ENCODE measurements at regions not wholly inside any gene's neighbourhood (a gene's known extent, or its start where the extent isn't known, plus 50 kb on each side); places are given as distances from the start of the nearest gene placed in this dataset.

GRCh38 chr7:50221433-50221832, 83.1 kb upstream of the IKZF1 start:
- Histone ChIP-seq H3K9me3 (ENCODE audit: low read depth) (no peaks in the 10 kb centered on the region), H3K36me3 (replicated peaks; ENCODE audit: insufficient read depth, low read depth) (no peaks in the 10 kb centered on the region), H3K27ac (no peak overlapping the region), H3K9me2 (replicated peaks; ENCODE audit: insufficient read depth) (no peaks in the 10 kb centered on the region), H3K4me1 (ENCODE audit: insufficient read depth) (no peaks in the 10 kb centered on the region), H3K79me2 (no peaks in the 10 kb centered on the region), H4K20me1 (ENCODE audit: insufficient read depth, poor library complexity, severe bottlenecking) (no peaks in the 10 kb centered on the region), H3K4me2 (no peak overlapping the region), H3K4me3 (no peak overlapping the region), H2AFZ (no peak overlapping the region), H3K27me3 (no peaks in the 10 kb centered on the region)
- TF ChIP-seq CTCF (IDR thresholded peaks at IDR 0.05; ENCODE audit: poor library complexity) = no peak
- TF ChIP-seq EZH2 (IDR thresholded peaks at IDR 0.05; ENCODE audit: borderline replicate concordance) = no peak
- no peak for TF ChIP-seq EZH2phosphoT487 (IDR thresholded peaks at IDR 0.05; ENCODE audit: low read depth, severe bottlenecking, unreplicated experiment)
- DNase-seq (ENCODE audit: low spot score) = no peak

GRCh38 chr7:50221028-50221427, 83.5 kb upstream of the IKZF1 start:
- no peaks in the 10 kb centered on the region for H3K79me2 ChIP-seq
- H3K27me3 ChIP-seq = no peaks in the 10 kb centered on the region
- DNase-seq (ENCODE audit: low spot score) = no peak
- no peak overlapping the region for H3K27ac ChIP-seq
- no peak overlapping the region for H3K4me2 ChIP-seq
- no peaks in the 10 kb centered on the region for H3K4me1 ChIP-seq (ENCODE audit: insufficient read depth)
- H3K9me3 ChIP-seq (ENCODE audit: low read depth) = no peaks in the 10 kb centered on the region
- WGBS (ENCODE audit: low lambda C conversion rate, missing lambda C conversion rate) = 88% methylated on average over 3 of the region's 3 CpGs
- no peaks in the 10 kb centered on the region for H3K36me3 ChIP-seq (replicated peaks; ENCODE audit: insufficient read depth, low read depth)
- no peak overlapping the region for H3K4me3 ChIP-seq
- H2AFZ ChIP-seq = no peak overlapping the region
- no peaks in the 10 kb centered on the region for H4K20me1 ChIP-seq (ENCODE audit: insufficient read depth, poor library complexity, severe bottlenecking)
- H3K9me2 ChIP-seq (replicated peaks; ENCODE audit: insufficient read depth) = no peaks in the 10 kb centered on the region
- TF ChIP-seq EZH2phosphoT487 (IDR thresholded peaks at IDR 0.05; ENCODE audit: low read depth, severe bottlenecking, unreplicated experiment) = no peak
- TF ChIP-seq CTCF (IDR thresholded peaks at IDR 0.05; ENCODE audit: poor library complexity) = no peak
- TF ChIP-seq EZH2 (IDR thresholded peaks at IDR 0.05; ENCODE audit: borderline replicate concordance) = no peak

- no peaks in the 10 kb centered on the region for H3K9me2 ChIP-seq (replicated peaks; ENCODE audit: insufficient read depth)
- H3K4me3 ChIP-seq = no peak overlapping the region
- no peak for TF ChIP-seq EZH2phosphoT487 (IDR thresholded peaks at IDR 0.05; ENCODE audit: low read depth, severe bottlenecking, unreplicated experiment)
- TF ChIP-seq CTCF (IDR thresholded peaks at IDR 0.05; ENCODE audit: poor library complexity) = no peak
- no peak for TF ChIP-seq EZH2 (IDR thresholded peaks at IDR 0.05; ENCODE audit: borderline replicate concordance)
- DNase-seq (ENCODE audit: low spot score) = no peak
- no peaks in the 10 kb centered on the region for H3K79me2 ChIP-seq
- no peaks in the 10 kb centered on the region for H3K27me3 ChIP-seq
- no peaks in the 10 kb centered on the region for H3K9me3 ChIP-seq (ENCODE audit: low read depth)
- H3K27ac ChIP-seq = no peak overlapping the region
- WGBS (ENCODE audit: low lambda C conversion rate, missing lambda C conversion rate) = 71% methylated on average over 2 of the region's 2 CpGs
- no peak overlapping the region for H2AFZ ChIP-seq
- no peaks in the 10 kb centered on the region for H4K20me1 ChIP-seq (ENCODE audit: insufficient read depth, poor library complexity, severe bottlenecking)
- H3K36me3 ChIP-seq (replicated peaks; ENCODE audit: insufficient read depth, low read depth) = no peaks in the 10 kb centered on the region
- H3K4me2 ChIP-seq = no peak overlapping the region
- no peaks in the 10 kb centered on the region for H3K4me1 ChIP-seq (ENCODE audit: insufficient read depth)
These were observed 84.2 kb upstream of the IKZF1 start for GRCh38 chr7:50220273-50220672.

GRCh38 chr7:50217821-50218281, 86.7 kb upstream of the IKZF1 start:
- H4K20me1 ChIP-seq (ENCODE audit: insufficient read depth, poor library complexity, severe bottlenecking) = no peaks in the 10 kb centered on the region
- no peaks in the 10 kb centered on the region for H3K27me3 ChIP-seq
- H3K36me3 ChIP-seq (replicated peaks; ENCODE audit: insufficient read depth, low read depth) = no peaks in the 10 kb centered on the region
- TF ChIP-seq EZH2phosphoT487 (IDR thresholded peaks at IDR 0.05; ENCODE audit: low read depth, severe bottlenecking, unreplicated experiment) (no peak), CTCF (IDR thresholded peaks at IDR 0.05; ENCODE audit: poor library complexity) (no peak), EZH2 (IDR thresholded peaks at IDR 0.05; ENCODE audit: borderline replicate concordance) (no peak)
- no peak for DNase-seq (ENCODE audit: low spot score)
- no peaks in the 10 kb centered on the region for H3K79me2 ChIP-seq
- H3K4me2 ChIP-seq = no peak overlapping the region
- H3K4me3 ChIP-seq = no peak overlapping the region
- WGBS (ENCODE audit: low lambda C conversion rate, missing lambda C conversion rate) = 80% methylated on average over 4 of the region's 4 CpGs
- no peaks in the 10 kb centered on the region for H3K9me3 ChIP-seq (ENCODE audit: low read depth)
- H3K27ac ChIP-seq = no peak overlapping the region
- no peaks in the 10 kb centered on the region for H3K4me1 ChIP-seq (ENCODE audit: insufficient read depth)
- H3K9me2 ChIP-seq (replicated peaks; ENCODE audit: insufficient read depth) = no peaks in the 10 kb centered on the region
- no peak overlapping the region for H2AFZ ChIP-seq

All from hepatocyte (in vitro differentiated cells).